Testis (tissue), 2 donors: ENCODE measurements at regions not wholly inside any gene's neighbourhood (a gene's known extent, or its start where the extent isn't known, plus 50 kb on each side); places are given as distances from the start of the nearest gene placed in this dataset.

Experiments used
- DNase-seq: peaks from one replicate; pipeline ENCODE4 v3.0.0-alpha.2; 2019
- H3K27ac ChIP-seq, 2 donors: fragments of 200-600 bp; sonication (generic); one replicate each; pipeline ENCODE4 v1.5.1; 2019
- H3K27me3 ChIP-seq: fragments of 200-600 bp; sonication (generic); one replicate; pipeline ENCODE4 v1.5.1; 2019
- H3K36me3 ChIP-seq: fragments of 200-600 bp; sonication (generic); one replicate; pipeline ENCODE4 v1.5.1; 2017; ENCODE audit warnings: low read depth; ENCODE audit errors: missing control alignments
- H3K4me1 ChIP-seq: fragments of 200-600 bp; sonication (generic); one replicate; pipeline ENCODE4 v1.5.1; 2019
- H3K4me3 ChIP-seq, 2 donors: fragments of 200-600 bp; sonication (generic); one replicate each; pipeline ENCODE4 v1.5.1; 2017 to 2019
- H3K9me3 ChIP-seq: fragments of 200-600 bp; sonication (generic); one replicate; pipeline ENCODE4 v1.5.1; 2017
- CTCF ChIP-seq, 3 experiments: fragments of 450-650 bp in 2 of 3; fragments of 200-600 bp in 1 of 3; sonication (generic) in 1 of 3; IDR thresholded peaks; one replicate each; pipeline ENCODE4 v1.5.1; 2016 to 2019; ENCODE audit warnings: antibody characterized with exemption in 3 of 3, mild to moderate bottlenecking in 2 of 3, moderate library complexity in 1 of 3
- POLR2A ChIP-seq: fragments of 450-650 bp; IDR thresholded peaks from one replicate; pipeline ENCODE4 v1.6.1; 2017; ENCODE audit warnings: antibody characterized with exemption, mild to moderate bottlenecking, moderate library complexity
- WGBS, 2 donors: methylation state at CpG; one replicate each; pipeline ENCODE4 v1.1.5; 2018; 5-methylcytosine and 5-hydroxymethylcytosine counted together
- intact Hi-C: fragments of 100-400 bp; cut with DNase I; formaldehyde crosslinking; loops from one replicate; pipeline ENCODE4 v1.15.1; 2023; ENCODE audit warnings: low total_unique reads

- no peak for DNase-seq
- H3K27me3 ChIP-seq, result no peaks in the 10 kb centered on the region
- intact Hi-C loops, result no loop called here
- H3K4me3 ChIP-seq, result no peak overlapping the region
- TF ChIP-seq POLR2A, result no peak
- no peak for TF ChIP-seq CTCF (IDR thresholded peaks at IDR 0.05)
- H3K36me3 ChIP-seq, result no peaks in the 10 kb centered on the region
- no peaks in the 10 kb centered on the region for H3K4me1 ChIP-seq
- no peaks in the 10 kb centered on the region for H3K9me3 ChIP-seq
- H3K27ac ChIP-seq, result no peak overlapping the region
- 56 to 95% methylated on average over 3 of the region's 3 CpGs for WGBS, 2 donors
These were observed 857.0 kb upstream of the HTR2C start for GRCh38 chrX:113726898-113727297.

- Histone ChIP-seq H3K36me3 (no peaks in the 10 kb centered on the region), H3K27me3 (no peaks in the 10 kb centered on the region), H3K9me3 (no peaks in the 10 kb centered on the region), H3K4me3 (no peak overlapping the region), H3K4me1 (no peaks in the 10 kb centered on the region), H3K27ac (no peak overlapping the region)
- intact Hi-C loops, result no loop called here
- TF ChIP-seq CTCF (IDR thresholded peaks at IDR 0.05) (no peak), POLR2A (no peak)
- 86 to 92% methylated on average over 4 of the region's 4 CpGs for WGBS, 2 donors
- DNase-seq, result no peak
These were observed 857.4 kb upstream of the HTR2C start for GRCh38 chrX:113726466-113726865.

- intact Hi-C loops, result no loop called here
- no peak for TF ChIP-seq POLR2A
- no peak for TF ChIP-seq CTCF (IDR thresholded peaks at IDR 0.05)
These were observed 857.9 kb upstream of the HTR2C start for GRCh38 chrX:113726009-113726408.

GRCh38 chrX:113699939-113700338 lies 859.3 kb upstream of the AMOT start:
- intact Hi-C loops, result no loop called here
- Histone ChIP-seq H3K9me3 (no peaks in the 10 kb centered on the region), H3K36me3 (no peaks in the 10 kb centered on the region), H3K27ac (no peak overlapping the region), H3K4me1 (no peaks in the 10 kb centered on the region), H3K27me3 (no peaks in the 10 kb centered on the region), H3K4me3 (no peak overlapping the region)
- WGBS, 2 donors, result no CpG with 5 or more reads among the region's 3 CpGs
- no peak for TF ChIP-seq POLR2A
- TF ChIP-seq CTCF (IDR thresholded peaks at IDR 0.05), result no peak
- no peak for DNase-seq

More at GRCh38 chrX:113726009-113726408, 857.9 kb upstream of the HTR2C start:
- 89 to 92% methylated on average over 3 of the region's 3 CpGs for WGBS, 2 donors
- DNase-seq, result no peak
- no peaks in the 10 kb centered on the region for H3K27me3 ChIP-seq
- H3K4me3 ChIP-seq, result no peak overlapping the region
- H3K9me3 ChIP-seq, result no peaks in the 10 kb centered on the region
- no peak overlapping the region for H3K27ac ChIP-seq
- no peaks in the 10 kb centered on the region for H3K36me3 ChIP-seq
- H3K4me1 ChIP-seq, result no peaks in the 10 kb centered on the region

GRCh38 chrX:113675278-113675677 lies 834.6 kb upstream of the AMOT start:
- H3K9me3 ChIP-seq, result no peaks in the 10 kb centered on the region
- DNase-seq, result no peak
- no peak for TF ChIP-seq CTCF (IDR thresholded peaks at IDR 0.05)
- no peak for TF ChIP-seq POLR2A
- WGBS, 2 donors, result 87 to 100% methylated on average over 1 of the region's 1 CpG
- intact Hi-C loops, result no loop called here
- H3K4me1 ChIP-seq, result no peaks in the 10 kb centered on the region
- H3K4me3 ChIP-seq, result no peak overlapping the region
- no peaks in the 10 kb centered on the region for H3K36me3 ChIP-seq
- H3K27ac ChIP-seq, result no peak overlapping the region
- no peaks in the 10 kb centered on the region for H3K27me3 ChIP-seq
